Natural killer cell (primary cell): ENCODE measurements at regions not wholly inside any gene's neighbourhood (a gene's known extent, or its start where the extent isn't known, plus 50 kb on each side); places are given as distances from the start of the nearest gene placed in this dataset.

ENCODE experiments used
- ATAC-seq, 3 donors: fragments of 150-1000 bp in 2 of 3; fragments of 200-7000 bp in 1 of 3; cut with Tn5 transposase; 1 replicate in 1 of 3; 2 replicates in 2 of 3; pipeline ENCODE4 v1.10.0; 2021; ENCODE audit warnings: mild to moderate bottlenecking in 2 of 3, moderate library complexity in 2 of 3
- DNase-seq, 2 donors: peaks; one replicate each; pipeline versions ENCODE4 v3.0.0 to v3.0.0-alpha.2; 2013 to 2021; ENCODE audit warnings: mixed read lengths in 1 of 2
- H3K27ac ChIP-seq: one replicate; pipeline ENCODE4 v1.5.1; 2013; ENCODE audit warnings: mild to moderate bottlenecking, low read length
- H3K27me3 ChIP-seq: one replicate; pipeline ENCODE4 v1.6.1; 2013; ENCODE audit warnings: low read length; ENCODE audit not compliant: control insufficient read depth, insufficient read depth
- H3K36me3 ChIP-seq: one replicate; pipeline ENCODE4 v1.6.1; 2013; ENCODE audit warnings: low read length; ENCODE audit not compliant: control insufficient read depth, insufficient read depth
- H3K4me1 ChIP-seq: one replicate; pipeline ENCODE4 v1.6.1; 2013; ENCODE audit warnings: low read length; ENCODE audit not compliant: control insufficient read depth, insufficient read depth
- H3K4me3 ChIP-seq: one replicate; pipeline ENCODE4 v1.5.1; 2013; ENCODE audit warnings: low read length
- H3K9me3 ChIP-seq: one replicate; pipeline ENCODE4 v1.6.1; 2013; ENCODE audit warnings: low read length; ENCODE audit not compliant: control insufficient read depth, insufficient read depth
- H3K27ac Mint-ChIP-seq, 2 donors: one replicate each; pipeline ENCODE4 v1.8.0; 2022; ENCODE audit warnings: mild to moderate bottlenecking in 2 of 2, mixed read lengths in 2 of 2, moderate library complexity in 1 of 2
- H3K27me3 Mint-ChIP-seq, 2 donors: one replicate each; pipeline ENCODE4 v1.8.0; 2022; ENCODE audit warnings: low read depth in 2 of 2, mixed read lengths in 2 of 2
- H3K36me3 Mint-ChIP-seq: one replicate; pipeline ENCODE4 v1.8.0; 2022; ENCODE audit warnings: mixed read lengths
- H3K4me1 Mint-ChIP-seq, 2 donors: one replicate each; pipeline ENCODE4 v1.8.0; 2022; ENCODE audit warnings: mixed read lengths in 2 of 2
- H3K4me3 Mint-ChIP-seq: one replicate; pipeline ENCODE4 v1.8.0; 2022; ENCODE audit warnings: mild to moderate bottlenecking, moderate library complexity, mixed read lengths
- H3K9me3 Mint-ChIP-seq, 2 donors: one replicate each; pipeline ENCODE4 v1.8.0; 2022; ENCODE audit warnings: mixed read lengths in 2 of 2
- WGBS: methylation state at CpG from one replicate; pipeline ENCODE4 v1.1.7; 2013; ENCODE audit warnings: missing lambda C conversion rate; ENCODE audit not compliant: insufficient coverage; 5-methylcytosine and 5-hydroxymethylcytosine counted together
- intact Hi-C: fragments of 100-400 bp; cut with micrococcal nuclease; formaldehyde crosslinking; loops from one replicate; pipeline ENCODE4 v1.14.2; 2022
- TF ChIP-seq, protein P1 (sequence below): fragments of 200-600 bp; IDR thresholded peaks from one replicate; pipeline ENCODE4 v1.8.0; 2022; ENCODE audit warnings: antibody characterized with exemption

DNA sequence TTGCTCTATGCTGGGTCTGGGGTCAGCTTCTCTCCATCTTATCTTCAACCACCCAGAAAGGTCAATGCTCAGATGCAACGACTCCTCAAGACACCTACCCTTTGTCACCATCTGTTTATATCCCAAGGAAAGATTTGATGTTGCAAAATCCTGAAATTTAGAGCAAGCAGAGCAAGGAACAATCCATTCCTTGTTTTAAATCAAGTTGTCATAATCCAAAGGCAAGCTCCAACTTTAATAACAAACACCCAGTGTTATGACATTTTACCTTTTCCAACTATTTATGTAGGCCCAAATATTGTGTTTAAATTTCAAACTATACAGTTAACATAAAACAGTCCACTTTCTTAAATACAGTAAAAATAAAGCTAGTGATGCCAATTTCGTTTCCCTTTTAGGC lies 116.5 kb upstream of the LRIG1 start:
- 87% methylated on average over 2 of the region's 2 CpGs for WGBS

DNA sequence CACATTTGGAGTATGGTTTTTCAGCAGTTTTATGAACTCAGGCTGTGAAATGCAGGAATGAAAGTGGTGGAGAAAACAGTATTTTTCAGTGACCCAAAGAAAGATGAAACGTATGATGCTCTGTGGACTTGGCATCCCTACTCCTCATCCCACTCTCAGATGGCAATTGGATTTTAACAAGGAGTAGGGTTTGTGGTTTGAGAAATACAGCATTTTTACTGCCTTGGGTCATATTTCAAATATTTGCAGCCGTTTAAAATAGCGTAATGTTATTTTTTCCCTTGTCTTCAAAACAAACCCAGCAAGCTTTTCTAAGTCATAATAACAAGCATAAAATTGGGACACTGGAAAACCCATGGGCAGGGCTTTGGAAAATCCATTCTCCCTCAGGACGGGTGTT lies 117.2 kb upstream of the LRIG1 start:
- H3K27me3 Mint-ChIP-seq, result peaks cover 0 to 10% of the 10 kb centered on the region in 2 donors
- intact Hi-C loops, result no loop called here
- WGBS, result 100% methylated on average over 2 of the region's 4 CpGs
- DNase-seq (no peak), ATAC-seq (no peak)
- Histone ChIP-seq H3K36me3 (no peaks in the 10 kb centered on the region), H3K9me3 (no peaks in the 10 kb centered on the region), H3K4me1 (no peaks in the 10 kb centered on the region), H3K27ac (no peak overlapping the region), H3K4me3 (no peak overlapping the region), H3K27me3 (no peaks in the 10 kb centered on the region)
- H3K9me3 Mint-ChIP-seq, result no peaks in the 10 kb centered on the region
- H3K4me1 Mint-ChIP-seq, result no peaks in the 10 kb centered on the region
- H3K27ac Mint-ChIP-seq, result no peak overlapping the region
- no peaks in the 10 kb centered on the region for H3K36me3 Mint-ChIP-seq
- H3K4me3 Mint-ChIP-seq, result no peak overlapping the region
- TF ChIP-seq, protein P1, sequence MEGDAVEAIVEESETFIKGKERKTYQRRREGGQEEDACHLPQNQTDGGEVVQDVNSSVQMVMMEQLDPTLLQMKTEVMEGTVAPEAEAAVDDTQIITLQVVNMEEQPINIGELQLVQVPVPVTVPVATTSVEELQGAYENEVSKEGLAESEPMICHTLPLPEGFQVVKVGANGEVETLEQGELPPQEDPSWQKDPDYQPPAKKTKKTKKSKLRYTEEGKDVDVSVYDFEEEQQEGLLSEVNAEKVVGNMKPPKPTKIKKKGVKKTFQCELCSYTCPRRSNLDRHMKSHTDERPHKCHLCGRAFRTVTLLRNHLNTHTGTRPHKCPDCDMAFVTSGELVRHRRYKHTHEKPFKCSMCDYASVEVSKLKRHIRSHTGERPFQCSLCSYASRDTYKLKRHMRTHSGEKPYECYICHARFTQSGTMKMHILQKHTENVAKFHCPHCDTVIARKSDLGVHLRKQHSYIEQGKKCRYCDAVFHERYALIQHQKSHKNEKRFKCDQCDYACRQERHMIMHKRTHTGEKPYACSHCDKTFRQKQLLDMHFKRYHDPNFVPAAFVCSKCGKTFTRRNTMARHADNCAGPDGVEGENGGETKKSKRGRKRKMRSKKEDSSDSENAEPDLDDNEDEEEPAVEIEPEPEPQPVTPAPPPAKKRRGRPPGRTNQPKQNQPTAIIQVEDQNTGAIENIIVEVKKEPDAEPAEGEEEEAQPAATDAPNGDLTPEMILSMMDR, result no peak

More for the DNA sequence above, 116.5 kb upstream of the LRIG1 start:
- no peaks in the 10 kb centered on the region for H3K4me1 ChIP-seq
- DNase-seq (no peak), ATAC-seq (no peak)
- Mint-ChIP-seq H3K36me3 (no peaks in the 10 kb centered on the region), H3K4me1 (no peaks in the 10 kb centered on the region), H3K4me3 (no peak overlapping the region), H3K9me3 (no peaks in the 10 kb centered on the region), H3K27me3 (peaks cover 0 to 11% of the 10 kb centered on the region in 2 donors), H3K27ac (no peak overlapping the region)
- no peaks in the 10 kb centered on the region for H3K27me3 ChIP-seq
- H3K27ac ChIP-seq, result no peak overlapping the region
- TF ChIP-seq, protein P1, result no peak
- no peaks in the 10 kb centered on the region for H3K36me3 ChIP-seq
- H3K4me3 ChIP-seq, result no peak overlapping the region
- intact Hi-C loops, result no loop called here
- H3K9me3 ChIP-seq, result no peaks in the 10 kb centered on the region

DNA sequence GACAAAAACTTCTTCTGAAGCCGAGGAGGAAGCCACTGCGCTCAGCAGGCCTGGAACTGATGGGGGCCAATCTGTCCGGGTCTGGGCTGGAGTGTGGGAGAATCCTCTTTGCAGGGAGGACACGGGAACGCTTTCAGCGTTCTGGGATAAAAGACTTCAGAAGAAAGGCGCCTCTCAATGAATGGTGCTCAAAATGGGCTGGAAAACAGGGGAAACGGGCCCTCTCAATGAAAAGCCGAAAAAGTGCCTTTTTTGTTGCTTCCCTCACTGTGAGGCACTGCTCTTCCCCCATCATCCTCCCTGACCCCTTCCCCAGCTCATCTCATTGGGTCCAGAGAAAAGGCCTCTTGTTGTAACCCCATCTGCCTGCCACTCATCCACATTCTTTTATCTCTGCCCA lies 119.5 kb upstream of the LRIG1 start:
- WGBS, result 95% methylated on average over 9 of the region's 9 CpGs
- no peaks in the 10 kb centered on the region for H3K4me1 Mint-ChIP-seq

More for the DNA sequence above, 119.5 kb upstream of the LRIG1 start:
- Histone ChIP-seq H3K27ac (no peak overlapping the region), H3K4me3 (no peak overlapping the region), H3K36me3 (no peaks in the 10 kb centered on the region), H3K4me1 (no peaks in the 10 kb centered on the region), H3K9me3 (no peaks in the 10 kb centered on the region), H3K27me3 (no peaks in the 10 kb centered on the region)
- Mint-ChIP-seq H3K4me3 (no peak overlapping the region), H3K27ac (no peak overlapping the region), H3K9me3 (no peaks in the 10 kb centered on the region), H3K36me3 (no peaks in the 10 kb centered on the region), H3K27me3 (peaks cover 0 to 4% of the 10 kb centered on the region in 2 donors)
- intact Hi-C loops, result no loop called here
- no peak for ATAC-seq
- TF ChIP-seq, protein P1, result no peak
- DNase-seq, result no peak
